Right renal cortex interstitium (tissue), 3 donors: ENCODE measurements at regions not wholly inside any gene's neighbourhood (a gene's known extent, or its start where the extent isn't known, plus 50 kb on each side); places are given as distances from the start of the nearest gene placed in this dataset.
"Not testable (repeated sequence)": the region's sequence is repeated elsewhere in the genome, so short reads cannot be mapped to it uniquely, and the experiment has no call there.

ENCODE experiments used
- DNase-seq, 3 donors: peaks; one replicate each; pipeline ENCODE4 v3.0.0-alpha.2; 2013; ENCODE audit warnings: low read depth in 3 of 3, low spot score in 2 of 3

GRCh38 chr4:42282081-42282901 lies 115.0 kb upstream of the SHISA3 start:
- DNase-seq: peak; percentile 78 to 85 (median 80)

DNA sequence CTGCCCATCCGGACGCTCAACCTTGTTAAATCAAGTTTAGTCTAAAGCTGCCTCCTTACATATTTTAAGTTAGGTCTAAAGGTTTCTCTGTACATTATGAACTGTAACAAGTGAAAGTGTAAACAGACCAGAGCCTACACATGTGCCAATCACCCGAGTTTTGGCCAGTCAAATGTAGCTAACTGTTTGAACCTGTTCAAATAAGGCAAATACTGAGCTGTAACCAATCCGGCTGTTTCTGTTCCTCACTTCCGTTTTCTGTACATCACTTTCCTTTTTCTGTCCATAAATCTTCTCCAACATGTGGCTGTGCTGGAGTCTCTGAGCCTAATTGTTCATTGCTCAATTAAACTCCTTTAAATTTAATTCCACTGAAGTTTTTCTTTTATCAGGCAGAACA lies 113.3 kb upstream of the SHISA3 start:
- DNase-seq: no peak

GRCh38 chr4:42288876-42289275 lies 108.4 kb upstream of the SHISA3 start:
- DNase-seq: not testable (repeated sequence)

- DNase-seq: not testable (repeated sequence)
Observed at GRCh38 chr4:42292192-42292591, 105.1 kb upstream of the SHISA3 start.

DNA sequence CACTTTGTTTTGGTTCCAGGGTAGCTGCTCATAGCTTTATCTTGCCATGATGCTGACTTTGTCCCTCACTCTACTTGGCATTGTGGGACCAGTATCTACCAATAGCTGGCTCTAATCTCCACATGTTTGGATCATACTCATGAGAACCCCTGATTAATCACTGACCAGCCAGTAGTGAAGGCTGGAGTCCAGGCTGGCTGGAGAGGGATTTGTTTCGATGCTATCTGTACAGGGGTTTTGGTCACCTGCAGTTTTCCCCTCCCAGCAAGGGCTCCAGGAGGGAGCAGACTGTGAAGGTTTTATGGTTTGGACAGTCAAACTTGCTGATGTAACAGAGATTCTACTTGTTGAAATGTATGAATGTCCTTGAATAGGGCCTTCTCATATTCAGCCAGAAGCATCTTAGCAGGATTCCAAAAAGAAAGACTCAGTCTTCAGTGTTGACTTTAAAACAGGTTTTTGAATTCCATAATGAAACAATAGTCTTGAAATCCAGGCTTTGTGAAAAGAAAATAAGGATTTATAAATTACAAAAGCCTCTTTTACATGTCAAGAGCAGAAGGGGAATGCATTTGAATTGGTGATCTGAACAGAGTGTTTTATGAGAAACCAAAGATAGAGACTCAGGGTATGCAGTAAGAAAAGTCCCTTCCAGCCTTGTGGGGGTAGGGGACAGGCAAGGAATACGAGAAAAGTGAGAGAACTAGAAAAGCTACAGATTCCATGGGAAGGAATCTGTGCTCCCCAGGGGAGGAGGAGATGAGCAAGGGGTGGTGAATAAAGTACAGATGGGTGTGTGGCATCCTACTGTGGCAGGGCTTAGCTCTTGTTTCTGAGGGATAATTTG lies 103.1 kb upstream of the SHISA3 start:
- no peak for DNase-seq

DNA sequence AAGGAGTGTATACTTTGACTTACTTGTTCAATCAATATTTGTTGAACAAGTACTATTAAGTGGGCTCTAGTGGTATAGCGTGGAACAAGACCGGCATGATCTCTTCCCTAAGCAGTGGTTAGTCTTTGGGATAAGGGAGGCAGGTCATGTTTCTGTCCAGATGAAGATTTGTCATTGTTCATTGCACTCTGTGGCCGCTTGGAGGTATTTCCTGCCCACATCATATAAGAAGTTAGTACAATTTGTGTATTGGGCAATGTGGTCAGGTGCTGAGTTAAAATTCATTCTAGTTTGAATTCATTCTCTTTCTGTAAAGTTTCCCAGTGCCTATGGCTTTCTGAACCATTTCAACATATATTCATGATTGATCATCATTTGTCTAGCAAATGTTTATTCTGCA lies 101.1 kb upstream of the SHISA3 start:
- no peak for DNase-seq

GRCh38 chr4:42302348-42302747 lies 94.9 kb upstream of the SHISA3 start:
- no peak for DNase-seq

DNA sequence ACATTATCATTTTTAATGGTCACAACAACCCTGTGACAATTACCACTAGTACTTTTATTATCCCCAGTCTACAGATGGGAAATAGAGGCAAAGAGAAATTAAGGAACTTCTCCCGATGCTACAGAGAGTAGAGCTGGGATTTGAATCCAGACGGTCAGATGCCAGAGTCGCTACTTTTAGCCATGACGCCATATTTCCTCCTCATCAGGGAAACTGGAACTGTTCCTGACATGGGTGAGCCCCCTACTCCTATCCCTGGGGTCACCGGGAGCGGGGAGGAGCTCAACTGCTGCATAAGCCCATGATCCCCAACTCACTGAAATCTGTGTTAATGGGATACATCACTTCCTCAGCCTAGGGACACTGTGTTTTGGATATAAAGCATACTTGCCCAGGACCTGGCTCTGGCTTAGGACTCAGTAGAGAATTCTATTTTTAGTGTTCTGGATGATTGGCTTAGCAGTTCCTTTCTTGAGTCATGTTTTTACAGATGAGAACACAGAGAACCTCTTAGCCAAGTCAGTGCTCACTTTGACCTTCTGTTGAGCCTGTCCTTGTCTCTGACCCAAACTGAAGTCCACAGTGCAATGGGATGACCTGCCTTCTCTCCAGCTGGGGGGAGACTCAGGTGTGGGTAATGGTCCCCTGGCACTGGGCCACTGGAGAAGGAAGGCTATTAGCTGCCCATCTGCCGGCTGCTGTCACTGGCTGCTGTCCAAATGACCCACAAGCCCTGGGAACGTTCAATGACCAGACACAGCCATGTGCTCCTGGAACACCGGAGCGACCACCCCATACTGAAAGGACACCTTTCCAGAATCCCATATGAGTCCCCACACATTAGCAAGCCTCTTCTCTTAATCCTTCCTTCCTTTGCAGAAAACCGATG lies 90.8 kb upstream of the SHISA3 start:
- DNase-seq: no peak

DNA sequence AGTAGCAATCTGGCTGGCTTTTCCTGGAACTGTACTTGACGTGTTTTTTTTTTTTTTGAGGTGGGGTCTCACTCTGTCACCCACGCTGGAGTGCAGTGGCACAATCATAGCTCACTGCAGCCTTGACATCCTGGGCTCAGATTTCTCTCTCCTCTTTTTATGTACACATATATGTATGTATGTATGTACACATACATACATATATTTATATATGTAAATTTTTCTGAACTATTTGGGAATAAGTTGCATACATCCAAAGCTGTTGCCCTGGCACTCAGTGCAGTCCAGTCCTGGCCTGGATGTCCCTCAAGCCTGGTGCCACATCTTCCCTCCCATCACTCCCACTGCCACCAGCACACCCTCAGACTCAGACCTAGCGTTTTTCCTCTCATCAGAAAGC lies 89.0 kb upstream of the SHISA3 start:
- DNase-seq: no peak

DNA sequence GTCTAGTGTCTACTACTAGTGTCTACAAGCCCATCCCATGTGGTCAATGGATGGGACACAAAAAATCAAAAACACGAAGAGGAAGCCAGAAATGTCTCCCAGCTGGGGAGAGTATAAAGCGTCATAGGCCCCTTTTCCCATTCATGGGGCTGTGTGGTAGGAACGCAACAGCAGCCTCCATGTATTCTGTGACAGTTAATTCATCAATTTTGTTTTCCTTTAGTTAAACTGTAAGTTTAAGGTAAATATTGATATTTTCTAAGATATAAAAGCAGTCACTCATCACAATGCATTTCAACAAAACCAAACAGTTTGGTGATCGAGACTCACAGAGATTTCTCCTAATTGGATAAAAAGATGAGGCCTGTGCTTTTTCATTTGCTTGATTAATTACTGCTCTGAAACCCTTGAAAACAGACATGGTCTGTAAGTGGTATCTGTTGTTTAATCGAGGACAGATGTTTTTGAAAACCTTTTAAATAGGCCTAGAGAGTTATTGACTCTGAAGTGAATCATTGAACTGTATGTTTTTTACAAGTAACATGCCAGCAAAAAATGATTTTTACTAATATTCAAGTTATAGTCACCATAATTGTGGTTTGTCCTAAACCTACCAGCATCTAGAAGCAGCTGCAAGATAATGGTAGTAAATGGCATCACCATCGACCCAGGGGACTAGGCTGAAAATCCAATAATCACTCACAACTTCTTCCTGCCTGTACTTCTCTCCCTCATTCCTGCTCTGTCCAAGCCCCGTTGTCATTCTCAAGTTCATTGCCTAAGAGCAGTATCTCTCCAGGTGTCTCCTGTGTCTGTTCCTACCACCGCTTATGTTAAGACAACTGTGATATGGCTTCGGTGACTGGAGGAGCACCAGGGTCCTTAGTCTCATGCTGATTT lies 87.7 kb upstream of the SHISA3 start:
- DNase-seq: no peak

- DNase-seq: no peak
Observed at GRCh38 chr4:42310358-42310757, 86.9 kb upstream of the SHISA3 start.

DNA sequence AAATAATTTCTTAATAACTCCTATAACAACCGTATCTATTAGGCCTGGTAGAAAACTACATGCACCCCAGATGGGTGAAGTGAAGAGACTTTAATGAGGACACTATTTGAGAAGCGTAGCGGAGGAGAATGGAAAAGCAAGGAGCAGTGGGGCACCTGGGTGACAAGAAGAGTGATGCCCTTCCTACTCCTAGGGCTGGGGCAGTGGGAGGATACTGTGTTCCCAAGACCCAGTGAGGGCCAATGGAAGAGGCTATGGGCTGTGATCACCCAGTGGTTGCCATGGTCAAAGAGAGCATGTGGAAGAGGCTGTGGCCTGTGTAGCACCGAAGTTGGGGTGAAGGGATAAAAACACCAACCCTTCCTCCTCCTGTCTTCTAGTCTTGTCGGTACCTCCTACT lies 86.5 kb upstream of the SHISA3 start:
- DNase-seq: no peak

- DNase-seq: no peak
Observed at GRCh38 chr4:42311591-42311990, 85.7 kb upstream of the SHISA3 start.

DNA sequence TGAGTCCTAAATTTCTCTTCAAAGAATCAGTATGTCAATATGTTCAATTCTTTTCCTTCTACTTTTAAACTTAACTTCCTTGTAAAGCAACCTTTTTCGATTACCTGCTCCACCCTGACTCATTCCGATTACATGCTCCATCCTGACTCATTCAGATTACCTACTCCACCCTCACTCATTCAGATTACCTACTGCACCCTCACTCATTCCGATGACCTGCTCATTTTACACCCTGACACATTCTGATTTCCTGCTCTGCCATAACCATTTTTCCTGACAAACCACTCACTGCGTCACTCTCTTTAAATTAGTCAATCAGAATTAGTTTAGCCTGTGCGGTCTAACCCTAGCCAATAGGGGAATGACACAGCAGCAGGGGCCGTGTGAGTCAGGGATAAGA lies 83.9 kb upstream of the SHISA3 start:
- not testable (repeated sequence) for DNase-seq

GRCh38 chr4:42313872-42314271 lies 83.4 kb upstream of the SHISA3 start:
- DNase-seq: no peak

DNA sequence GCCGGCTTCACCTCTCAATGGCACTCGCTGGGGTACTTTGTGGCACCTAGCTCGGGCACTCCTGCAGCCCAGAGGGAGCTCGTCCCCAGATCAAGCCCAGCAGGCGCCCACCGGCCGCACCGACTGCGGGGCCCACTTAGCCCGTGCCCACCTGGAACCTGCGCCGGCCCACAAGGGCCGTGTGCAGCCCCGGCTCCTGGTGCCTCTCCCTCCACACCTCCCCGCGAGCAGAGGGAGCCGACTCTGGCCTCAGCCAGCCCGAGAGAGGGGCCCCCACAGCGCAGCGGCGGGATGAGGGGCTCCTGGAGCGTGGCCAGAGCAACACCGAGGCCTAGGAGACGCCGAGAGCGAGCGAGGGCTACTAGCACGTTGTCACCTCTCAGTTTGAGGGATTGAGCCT lies 82.1 kb upstream of the SHISA3 start:
- no peak for DNase-seq

DNA sequence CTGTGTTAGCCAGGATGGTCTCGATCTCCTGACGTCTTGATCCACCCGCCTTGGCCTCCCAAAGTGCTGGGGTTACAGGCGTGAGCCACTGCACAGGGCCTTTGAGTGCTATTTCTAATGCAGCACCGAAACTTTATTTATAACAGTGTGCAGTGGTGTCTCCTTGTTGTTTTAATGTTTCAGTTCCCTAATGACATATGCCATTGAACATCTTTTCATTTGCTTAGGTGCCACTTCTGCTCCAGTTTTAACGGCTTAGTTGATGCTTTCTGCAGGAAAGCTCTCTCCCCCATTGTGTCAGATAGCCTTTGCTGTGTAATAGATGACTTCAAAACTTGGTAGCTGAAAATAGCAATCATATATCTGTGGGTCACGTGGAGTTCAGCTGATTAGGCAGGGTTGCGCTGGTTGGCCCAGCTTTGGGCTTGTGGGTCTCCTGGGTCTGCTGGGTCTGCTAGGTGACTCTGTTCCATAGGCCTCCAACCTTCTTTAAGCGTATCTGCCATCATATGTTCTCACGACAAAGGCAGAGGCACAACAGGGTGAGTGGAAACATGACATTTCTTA lies 76.4 kb upstream of the SHISA3 start:
- no peak for DNase-seq

DNA sequence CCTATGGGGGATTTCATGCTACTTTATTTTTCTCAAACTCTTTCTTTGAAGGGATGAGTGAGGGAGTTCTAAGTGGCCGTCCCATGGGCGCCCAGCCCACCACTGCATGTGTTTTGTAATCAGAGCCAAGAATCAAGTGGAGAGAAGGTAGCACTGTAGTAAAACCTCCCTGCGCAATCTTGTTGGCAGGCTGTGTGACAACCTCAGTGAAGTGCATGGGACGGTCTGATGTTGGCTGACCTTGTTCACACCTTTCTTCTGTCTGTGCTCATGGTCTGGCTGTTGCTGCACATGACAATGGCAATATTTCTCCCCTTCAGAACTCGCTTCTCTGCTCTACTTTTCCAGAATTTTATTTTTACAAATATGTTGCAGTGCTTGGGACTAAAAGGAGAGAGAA lies 71.2 kb upstream of the SHISA3 start:
- no peak for DNase-seq

GRCh38 chr4:42326524-42326923 lies 70.8 kb upstream of the SHISA3 start:
- no peak for DNase-seq

DNA sequence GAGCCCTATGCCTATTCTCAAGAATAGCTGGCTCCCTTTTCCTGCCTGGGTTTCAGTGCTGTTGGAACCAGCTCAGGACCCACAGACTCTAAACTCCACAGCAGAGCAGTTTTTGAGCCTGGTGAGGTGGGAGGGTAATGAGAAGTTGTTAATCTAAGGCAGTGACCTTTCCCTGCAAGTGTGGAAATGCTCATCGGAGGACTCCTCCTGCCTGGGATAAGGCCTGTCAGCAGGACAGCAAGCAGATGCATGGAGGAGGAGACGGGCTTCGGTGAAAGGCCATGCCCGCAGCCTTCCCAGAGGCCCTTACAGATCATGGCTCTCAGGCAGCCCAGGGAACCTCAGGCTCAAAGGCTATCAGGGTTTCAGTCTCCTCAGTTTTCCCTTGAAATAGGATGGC lies 70.0 kb upstream of the SHISA3 start:
- no peak for DNase-seq
